ENCODE measurements at regions not wholly inside any gene's neighbourhood (a gene's known extent, or its start where the extent isn't known, plus 50 kb on each side); places are given as distances from the start of the nearest gene placed in this dataset.

DNA sequence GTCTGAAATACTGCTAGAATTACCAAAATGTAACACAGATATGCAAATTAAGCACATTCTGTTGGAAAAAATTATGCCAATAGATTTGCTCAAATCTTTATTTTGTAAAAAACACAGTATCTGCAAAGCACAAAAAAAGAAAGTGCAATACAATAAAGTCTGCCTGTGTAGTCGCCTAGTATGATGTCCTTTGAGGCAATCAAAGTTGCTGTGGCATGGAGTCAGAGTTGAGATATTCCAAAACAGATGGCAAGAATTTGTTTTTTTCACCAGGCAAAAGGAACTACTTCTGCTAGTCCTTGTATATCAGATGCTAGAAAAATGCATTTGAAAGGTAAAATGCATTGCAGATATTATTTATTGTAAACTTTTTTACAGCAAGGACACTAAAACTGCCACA, 531.3 kb upstream of the TMEFF2 start:
- Histone ChIP-seq H3K4me3 (ENCODE audit: low read depth, low read length, poor library complexity, severe bottlenecking) (no peak overlapping the region), H3K9me2 (ENCODE audit: insufficient read depth, low read length) (no peaks in the 10 kb centered on the region), H3K27ac (ENCODE audit: low read depth, low read length, poor library complexity, severe bottlenecking) (no peak overlapping the region), H4K20me1 (ENCODE audit: insufficient read depth, low read length) (no peaks in the 10 kb centered on the region), H3K4me1 (ENCODE audit: insufficient read depth, low read length, poor library complexity, severe bottlenecking) (no peaks in the 10 kb centered on the region), H2AFZ (ENCODE audit: low read length) (no peak overlapping the region), H3K4me2 (ENCODE audit: low read length) (no peak overlapping the region), H3K36me3 (ENCODE audit: insufficient read depth, low read length) (no peaks in the 10 kb centered on the region), H3K9me3 (ENCODE audit: low read length) (no peaks in the 10 kb centered on the region), H3K79me2 (ENCODE audit: insufficient read depth, low read depth, low read length) (no peaks in the 10 kb centered on the region)
- TF ChIP-seq, protein P1, sequence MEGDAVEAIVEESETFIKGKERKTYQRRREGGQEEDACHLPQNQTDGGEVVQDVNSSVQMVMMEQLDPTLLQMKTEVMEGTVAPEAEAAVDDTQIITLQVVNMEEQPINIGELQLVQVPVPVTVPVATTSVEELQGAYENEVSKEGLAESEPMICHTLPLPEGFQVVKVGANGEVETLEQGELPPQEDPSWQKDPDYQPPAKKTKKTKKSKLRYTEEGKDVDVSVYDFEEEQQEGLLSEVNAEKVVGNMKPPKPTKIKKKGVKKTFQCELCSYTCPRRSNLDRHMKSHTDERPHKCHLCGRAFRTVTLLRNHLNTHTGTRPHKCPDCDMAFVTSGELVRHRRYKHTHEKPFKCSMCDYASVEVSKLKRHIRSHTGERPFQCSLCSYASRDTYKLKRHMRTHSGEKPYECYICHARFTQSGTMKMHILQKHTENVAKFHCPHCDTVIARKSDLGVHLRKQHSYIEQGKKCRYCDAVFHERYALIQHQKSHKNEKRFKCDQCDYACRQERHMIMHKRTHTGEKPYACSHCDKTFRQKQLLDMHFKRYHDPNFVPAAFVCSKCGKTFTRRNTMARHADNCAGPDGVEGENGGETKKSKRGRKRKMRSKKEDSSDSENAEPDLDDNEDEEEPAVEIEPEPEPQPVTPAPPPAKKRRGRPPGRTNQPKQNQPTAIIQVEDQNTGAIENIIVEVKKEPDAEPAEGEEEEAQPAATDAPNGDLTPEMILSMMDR (conservative IDR thresholded peaks at IDR 0.05; ENCODE audit: low read length) = no peak
- TF ChIP-seq EZH2phosphoT487 (IDR thresholded peaks at IDR 0.05; ENCODE audit: borderline replicate concordance, low read depth, low read length) = no peak
- CTCF ChIA-PET (ENCODE audit: unreplicated experiment) = no interaction called here
- no TSS peak for BruUV-seq (replicated peaks)
- no peak for DNase-seq (ENCODE audit: low spot score)
- intact Hi-C loops (cut with micrococcal nuclease; ENCODE audit: unreplicated experiment) = no loop called here
- POLR2A ChIA-PET = no interaction called here

DNA sequence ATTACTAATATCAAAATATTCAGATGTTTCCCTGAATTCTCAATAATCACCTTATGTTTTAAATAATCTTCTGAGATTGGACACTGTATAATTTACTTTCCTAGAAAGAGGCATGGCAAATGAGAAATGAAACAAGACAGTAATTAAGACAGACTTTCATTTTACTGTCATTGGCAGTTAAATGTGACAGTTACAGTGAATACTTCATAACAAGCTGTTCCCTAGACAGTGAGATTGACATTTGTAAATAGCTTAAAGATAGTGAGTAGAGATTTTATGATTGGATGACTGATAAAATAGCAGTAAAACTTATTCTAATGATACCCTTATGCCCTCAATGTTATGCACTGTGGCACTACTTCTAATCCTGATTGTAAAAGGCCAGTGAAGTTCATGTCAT, 524.9 kb upstream of the TMEFF2 start:
- no TSS peak for BruUV-seq (replicated peaks)
- DNase-seq (ENCODE audit: low spot score) = no peak
- Histone ChIP-seq H3K27ac (ENCODE audit: low read depth, low read length, poor library complexity, severe bottlenecking) (no peak overlapping the region), H3K4me2 (ENCODE audit: low read length) (no peak overlapping the region), H3K79me2 (ENCODE audit: insufficient read depth, low read depth, low read length) (no peaks in the 10 kb centered on the region), H3K9me2 (ENCODE audit: insufficient read depth, low read length) (no peaks in the 10 kb centered on the region), H3K4me1 (ENCODE audit: insufficient read depth, low read length, poor library complexity, severe bottlenecking) (no peaks in the 10 kb centered on the region), H4K20me1 (ENCODE audit: insufficient read depth, low read length) (no peaks in the 10 kb centered on the region), H3K9me3 (ENCODE audit: low read length) (no peaks in the 10 kb centered on the region), H3K4me3 (ENCODE audit: low read depth, low read length, poor library complexity, severe bottlenecking) (no peak overlapping the region), H3K36me3 (ENCODE audit: insufficient read depth, low read length) (no peaks in the 10 kb centered on the region), H2AFZ (ENCODE audit: low read length) (no peak overlapping the region)
- ChIA-PET POLR2A (no interaction called here), CTCF (ENCODE audit: unreplicated experiment) (no interaction called here)
- intact Hi-C loops (cut with micrococcal nuclease; ENCODE audit: unreplicated experiment) = no loop called here
- TF ChIP-seq, protein P1 (conservative IDR thresholded peaks at IDR 0.05; ENCODE audit: low read length) = no peak
- TF ChIP-seq EZH2phosphoT487 (IDR thresholded peaks at IDR 0.05; ENCODE audit: borderline replicate concordance, low read depth, low read length) = no peak

DNA sequence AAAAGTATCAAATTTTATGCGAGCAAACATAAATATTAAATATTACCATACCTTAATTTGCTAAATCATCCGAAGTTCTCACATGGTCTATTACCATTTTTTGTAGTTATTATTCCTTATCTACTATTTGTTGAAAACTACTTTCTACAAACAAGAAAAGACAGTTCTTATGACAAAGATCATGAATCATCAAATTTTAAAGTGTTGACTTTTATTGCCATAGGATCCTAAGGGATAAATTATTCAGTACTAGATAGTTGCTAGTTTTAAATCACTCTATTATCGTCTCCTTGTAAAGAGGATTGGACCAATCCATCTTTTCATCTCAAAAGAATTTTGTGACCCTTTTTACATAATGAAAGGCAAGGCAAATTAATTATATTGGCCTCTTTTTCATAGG, 523.6 kb upstream of the TMEFF2 start:
- no peaks in the 10 kb centered on the region for H3K9me3 ChIP-seq (ENCODE audit: low read length)
- intact Hi-C loops (cut with micrococcal nuclease; ENCODE audit: unreplicated experiment) = no loop called here
- no peak overlapping the region for H2AFZ ChIP-seq (ENCODE audit: low read length)
- ChIA-PET POLR2A (no interaction called here), CTCF (ENCODE audit: unreplicated experiment) (no interaction called here)
- no peaks in the 10 kb centered on the region for H3K4me1 ChIP-seq (ENCODE audit: insufficient read depth, low read length, poor library complexity, severe bottlenecking)
- DNase-seq (ENCODE audit: low spot score) = no peak
- H3K27ac ChIP-seq (ENCODE audit: low read depth, low read length, poor library complexity, severe bottlenecking) = no peak overlapping the region
- no peak for TF ChIP-seq EZH2phosphoT487 (IDR thresholded peaks at IDR 0.05; ENCODE audit: borderline replicate concordance, low read depth, low read length)
- H3K36me3 ChIP-seq (ENCODE audit: insufficient read depth, low read length) = no peaks in the 10 kb centered on the region
- no peak overlapping the region for H3K4me2 ChIP-seq (ENCODE audit: low read length)
- no peaks in the 10 kb centered on the region for H3K9me2 ChIP-seq (ENCODE audit: insufficient read depth, low read length)
- no TSS peak for BruUV-seq (replicated peaks)
- H3K79me2 ChIP-seq (ENCODE audit: insufficient read depth, low read depth, low read length) = no peaks in the 10 kb centered on the region
- no peak overlapping the region for H3K4me3 ChIP-seq (ENCODE audit: low read depth, low read length, poor library complexity, severe bottlenecking)
- no peaks in the 10 kb centered on the region for H4K20me1 ChIP-seq (ENCODE audit: insufficient read depth, low read length)
